ENCODE measurements at regions not wholly inside any gene's neighbourhood (a gene's known extent, or its start where the extent isn't known, plus 50 kb on each side); places are given as distances from the start of the nearest gene placed in this dataset.

DNA sequence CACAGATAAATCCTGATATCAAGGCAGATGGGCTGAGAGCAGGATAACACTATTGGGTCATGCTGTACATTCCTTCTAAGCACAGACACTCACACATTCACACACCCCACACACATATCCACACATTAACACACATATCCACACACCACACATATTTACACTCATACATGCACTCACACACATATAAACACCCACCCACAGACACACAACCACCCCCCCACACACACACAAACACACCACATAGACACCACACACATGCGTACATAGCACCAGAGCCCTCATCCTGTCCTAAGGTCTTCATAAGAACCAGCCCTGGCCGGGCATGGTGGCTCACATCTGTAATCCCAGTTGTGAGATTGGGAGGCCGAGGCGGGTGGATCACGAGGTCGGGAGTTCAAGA, 322.3 kb upstream of the ADCY2 start (continued):
- TF ChIP-seq, protein P1, sequence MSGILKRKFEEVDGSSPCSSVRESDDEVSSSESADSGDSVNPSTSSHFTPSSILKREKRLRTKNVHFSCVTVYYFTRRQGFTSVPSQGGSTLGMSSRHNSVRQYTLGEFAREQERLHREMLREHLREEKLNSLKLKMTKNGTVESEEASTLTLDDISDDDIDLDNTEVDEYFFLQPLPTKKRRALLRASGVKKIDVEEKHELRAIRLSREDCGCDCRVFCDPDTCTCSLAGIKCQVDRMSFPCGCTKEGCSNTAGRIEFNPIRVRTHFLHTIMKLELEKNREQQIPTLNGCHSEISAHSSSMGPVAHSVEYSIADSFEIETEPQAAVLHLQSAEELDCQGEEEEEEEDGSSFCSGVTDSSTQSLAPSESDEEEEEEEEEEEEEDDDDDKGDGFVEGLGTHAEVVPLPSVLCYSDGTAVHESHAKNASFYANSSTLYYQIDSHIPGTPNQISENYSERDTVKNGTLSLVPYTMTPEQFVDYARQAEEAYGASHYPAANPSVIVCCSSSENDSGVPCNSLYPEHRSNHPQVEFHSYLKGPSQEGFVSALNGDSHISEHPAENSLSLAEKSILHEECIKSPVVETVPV (CRISPR knock-in tag; IDR thresholded peaks at IDR 0.05) = no peak
- TF ChIP-seq ZFP3 (CRISPR knock-in tag; IDR thresholded peaks at IDR 0.05) = no peak
- TF ChIP-seq, protein P2, sequence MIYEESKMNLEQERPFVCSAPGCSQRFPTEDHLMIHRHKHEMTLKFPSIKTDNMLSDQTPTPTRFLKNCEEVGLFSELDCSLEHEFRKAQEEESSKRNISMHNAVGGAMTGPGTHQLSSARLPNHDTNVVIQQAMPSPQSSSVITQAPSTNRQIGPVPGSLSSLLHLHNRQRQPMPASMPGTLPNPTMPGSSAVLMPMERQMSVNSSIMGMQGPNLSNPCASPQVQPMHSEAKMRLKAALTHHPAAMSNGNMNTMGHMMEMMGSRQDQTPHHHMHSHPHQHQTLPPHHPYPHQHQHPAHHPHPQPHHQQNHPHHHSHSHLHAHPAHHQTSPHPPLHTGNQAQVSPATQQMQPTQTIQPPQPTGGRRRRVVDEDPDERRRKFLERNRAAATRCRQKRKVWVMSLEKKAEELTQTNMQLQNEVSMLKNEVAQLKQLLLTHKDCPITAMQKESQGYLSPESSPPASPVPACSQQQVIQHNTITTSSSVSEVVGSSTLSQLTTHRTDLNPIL (CRISPR knock-in tag; IDR thresholded peaks at IDR 0.05; ENCODE audit: low read depth) = no peak
- no peak for TF ChIP-seq ZNF8 (CRISPR knock-in tag; IDR thresholded peaks at IDR 0.05)
- no peak for TF ChIP-seq ZC3H10 (CRISPR knock-in tag; IDR thresholded peaks at IDR 0.05)
- no peak for TF ChIP-seq BACH2 (CRISPR knock-in tag; IDR thresholded peaks at IDR 0.05; ENCODE audit: borderline replicate concordance)
- no peak for TF ChIP-seq ARNTL (CRISPR knock-in tag; IDR thresholded peaks at IDR 0.05; ENCODE audit: borderline replicate concordance, low read depth)

DNA sequence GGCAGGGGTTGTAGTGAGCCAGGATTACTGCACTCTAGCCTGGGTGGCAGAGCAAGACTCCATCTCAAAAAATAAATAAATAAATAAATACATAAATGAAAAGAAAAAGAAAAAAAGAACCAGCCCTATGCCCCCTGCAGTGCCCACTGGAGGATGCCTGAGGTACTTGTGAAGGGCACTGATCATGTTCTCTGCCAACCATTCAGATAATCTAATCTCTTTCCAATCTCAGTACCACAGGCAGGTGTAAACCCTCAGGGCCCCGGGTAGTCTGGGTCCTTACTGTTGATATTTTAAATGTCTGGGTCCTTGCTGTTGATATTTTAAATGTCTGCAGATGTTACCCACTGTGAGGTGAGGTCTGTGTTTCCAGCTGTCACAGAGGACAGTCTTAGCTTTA, 321.8 kb upstream of the ADCY2 start:
- ATAC-seq = no peak

DNA sequence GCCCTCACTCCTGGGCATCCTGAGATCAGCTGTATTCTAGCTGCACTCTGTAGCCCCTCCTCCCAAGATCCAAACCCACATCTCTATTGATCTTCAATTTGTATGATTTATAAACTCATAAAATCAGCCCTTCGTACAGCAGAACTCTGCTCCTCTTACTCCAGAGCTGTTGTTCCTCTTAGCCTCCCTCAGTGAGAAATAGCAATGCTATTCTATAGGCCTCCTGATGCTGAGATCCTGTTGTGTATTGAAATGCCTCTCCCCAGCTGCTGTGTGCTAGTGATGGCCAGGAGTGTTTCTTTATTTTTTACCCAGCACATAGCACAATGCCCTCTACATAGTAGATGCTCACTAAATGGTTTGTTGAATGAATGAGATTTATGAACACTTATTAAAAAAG, 320.5 kb upstream of the ADCY2 start:
- ATAC-seq = no peak
- no peak for TF ChIP-seq ISL1 (CRISPR knock-in tag; IDR thresholded peaks at IDR 0.05)
- TF ChIP-seq RARB (CRISPR knock-in tag; IDR thresholded peaks at IDR 0.05) = no peak
- TF ChIP-seq TCF4 (CRISPR knock-in tag; IDR thresholded peaks at IDR 0.05; ENCODE audit: borderline replicate concordance) = no peak
- TF ChIP-seq OSR1 (CRISPR knock-in tag; IDR thresholded peaks at IDR 0.05) = no peak
- no peak for TF ChIP-seq ZNF565 (CRISPR knock-in tag; conservative IDR thresholded peaks at IDR 0.05; ENCODE audit: low read depth)
- TF ChIP-seq, protein P3, sequence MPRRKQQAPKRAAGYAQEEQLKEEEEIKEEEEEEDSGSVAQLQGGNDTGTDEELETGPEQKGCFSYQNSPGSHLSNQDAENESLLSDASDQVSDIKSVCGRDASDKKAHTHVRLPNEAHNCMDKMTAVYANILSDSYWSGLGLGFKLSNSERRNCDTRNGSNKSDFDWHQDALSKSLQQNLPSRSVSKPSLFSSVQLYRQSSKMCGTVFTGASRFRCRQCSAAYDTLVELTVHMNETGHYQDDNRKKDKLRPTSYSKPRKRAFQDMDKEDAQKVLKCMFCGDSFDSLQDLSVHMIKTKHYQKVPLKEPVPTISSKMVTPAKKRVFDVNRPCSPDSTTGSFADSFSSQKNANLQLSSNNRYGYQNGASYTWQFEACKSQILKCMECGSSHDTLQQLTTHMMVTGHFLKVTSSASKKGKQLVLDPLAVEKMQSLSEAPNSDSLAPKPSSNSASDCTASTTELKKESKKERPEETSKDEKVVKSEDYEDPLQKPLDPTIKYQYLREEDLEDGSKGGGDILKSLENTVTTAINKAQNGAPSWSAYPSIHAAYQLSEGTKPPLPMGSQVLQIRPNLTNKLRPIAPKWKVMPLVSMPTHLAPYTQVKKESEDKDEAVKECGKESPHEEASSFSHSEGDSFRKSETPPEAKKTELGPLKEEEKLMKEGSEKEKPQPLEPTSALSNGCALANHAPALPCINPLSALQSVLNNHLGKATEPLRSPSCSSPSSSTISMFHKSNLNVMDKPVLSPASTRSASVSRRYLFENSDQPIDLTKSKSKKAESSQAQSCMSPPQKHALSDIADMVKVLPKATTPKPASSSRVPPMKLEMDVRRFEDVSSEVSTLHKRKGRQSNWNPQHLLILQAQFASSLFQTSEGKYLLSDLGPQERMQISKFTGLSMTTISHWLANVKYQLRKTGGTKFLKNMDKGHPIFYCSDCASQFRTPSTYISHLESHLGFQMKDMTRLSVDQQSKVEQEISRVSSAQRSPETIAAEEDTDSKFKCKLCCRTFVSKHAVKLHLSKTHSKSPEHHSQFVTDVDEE (CRISPR knock-in tag; IDR thresholded peaks at IDR 0.05) = no peak
- TF ChIP-seq, protein P2 (CRISPR knock-in tag; IDR thresholded peaks at IDR 0.05; ENCODE audit: low read depth) = no peak
- TF ChIP-seq TOX (CRISPR knock-in tag; IDR thresholded peaks at IDR 0.05; ENCODE audit: borderline replicate concordance) = no peak
- no peak for TF ChIP-seq ARNTL (CRISPR knock-in tag; IDR thresholded peaks at IDR 0.05; ENCODE audit: borderline replicate concordance, low read depth)

More for the DNA sequence above, 321.8 kb upstream of the ADCY2 start:
- TF ChIP-seq, protein P1 (CRISPR knock-in tag; IDR thresholded peaks at IDR 0.05) = no peak
- TF ChIP-seq ZC3H10 (CRISPR knock-in tag; IDR thresholded peaks at IDR 0.05) (no peak), ZNF8 (CRISPR knock-in tag; IDR thresholded peaks at IDR 0.05) (no peak), ZNF70 (CRISPR knock-in tag; IDR thresholded peaks at IDR 0.05) (no peak), PPARA (CRISPR knock-in tag; IDR thresholded peaks at IDR 0.05; ENCODE audit: borderline replicate concordance) (no peak), ZFP3 (CRISPR knock-in tag; IDR thresholded peaks at IDR 0.05) (no peak), ARNTL (CRISPR knock-in tag; IDR thresholded peaks at IDR 0.05; ENCODE audit: borderline replicate concordance, low read depth) (no peak), BACH2 (CRISPR knock-in tag; IDR thresholded peaks at IDR 0.05; ENCODE audit: borderline replicate concordance) (no peak), GLIS3 (CRISPR knock-in tag; IDR thresholded peaks at IDR 0.05) (no peak), CSDC2 (CRISPR knock-in tag; IDR thresholded peaks at IDR 0.05) (no peak), RARB (CRISPR knock-in tag; IDR thresholded peaks at IDR 0.05) (no peak)
- TF ChIP-seq, protein P4, sequence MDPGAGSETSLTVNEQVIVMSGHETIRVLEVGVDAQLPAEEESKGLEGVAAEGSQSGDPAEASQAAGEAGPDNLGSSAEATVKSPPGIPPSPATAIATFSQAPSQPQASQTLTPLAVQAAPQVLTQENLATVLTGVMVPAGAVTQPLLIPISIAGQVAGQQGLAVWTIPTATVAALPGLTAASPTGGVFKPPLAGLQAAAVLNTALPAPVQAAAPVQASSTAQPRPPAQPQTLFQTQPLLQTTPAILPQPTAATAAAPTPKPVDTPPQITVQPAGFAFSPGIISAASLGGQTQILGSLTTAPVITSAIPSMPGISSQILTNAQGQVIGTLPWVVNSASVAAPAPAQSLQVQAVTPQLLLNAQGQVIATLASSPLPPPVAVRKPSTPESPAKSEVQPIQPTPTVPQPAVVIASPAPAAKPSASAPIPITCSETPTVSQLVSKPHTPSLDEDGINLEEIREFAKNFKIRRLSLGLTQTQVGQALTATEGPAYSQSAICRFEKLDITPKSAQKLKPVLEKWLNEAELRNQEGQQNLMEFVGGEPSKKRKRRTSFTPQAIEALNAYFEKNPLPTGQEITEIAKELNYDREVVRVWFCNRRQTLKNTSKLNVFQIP (CRISPR knock-in tag; IDR thresholded peaks at IDR 0.05; ENCODE audit: borderline replicate concordance, low read depth) = no peak
- TF ChIP-seq, protein P5, sequence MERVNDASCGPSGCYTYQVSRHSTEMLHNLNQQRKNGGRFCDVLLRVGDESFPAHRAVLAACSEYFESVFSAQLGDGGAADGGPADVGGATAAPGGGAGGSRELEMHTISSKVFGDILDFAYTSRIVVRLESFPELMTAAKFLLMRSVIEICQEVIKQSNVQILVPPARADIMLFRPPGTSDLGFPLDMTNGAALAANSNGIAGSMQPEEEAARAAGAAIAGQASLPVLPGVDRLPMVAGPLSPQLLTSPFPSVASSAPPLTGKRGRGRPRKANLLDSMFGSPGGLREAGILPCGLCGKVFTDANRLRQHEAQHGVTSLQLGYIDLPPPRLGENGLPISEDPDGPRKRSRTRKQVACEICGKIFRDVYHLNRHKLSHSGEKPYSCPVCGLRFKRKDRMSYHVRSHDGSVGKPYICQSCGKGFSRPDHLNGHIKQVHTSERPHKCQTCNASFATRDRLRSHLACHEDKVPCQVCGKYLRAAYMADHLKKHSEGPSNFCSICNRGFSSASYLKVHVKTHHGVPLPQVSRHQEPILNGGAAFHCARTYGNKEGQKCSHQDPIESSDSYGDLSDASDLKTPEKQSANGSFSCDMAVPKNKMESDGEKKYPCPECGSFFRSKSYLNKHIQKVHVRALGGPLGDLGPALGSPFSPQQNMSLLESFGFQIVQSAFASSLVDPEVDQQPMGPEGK (CRISPR knock-in tag; IDR thresholded peaks at IDR 0.05; ENCODE audit: borderline replicate concordance) = no peak
- TF ChIP-seq, protein P2 (CRISPR knock-in tag; IDR thresholded peaks at IDR 0.05; ENCODE audit: low read depth) = no peak
